GM12878 (cell line): ENCODE measurements at regions not wholly inside any gene's neighbourhood (a gene's known extent, or its start where the extent isn't known, plus 50 kb on each side); places are given as distances from the start of the nearest gene placed in this dataset.

Source experiments
- ATAC-seq: fragments of 200-7000 bp; cut with Tn5 transposase; 3 replicates; pipeline ENCODE4 v1.9.1; 2020; ENCODE audit warnings: mild to moderate bottlenecking, moderate library complexity
- BruUV-seq: library from RNA; stranded (reverse); fragments of 400-500 nt; replicated peaks from 2 replicates; lab custom pipeline; 2021; lab: Mats Ljungman, UMichigan
- CTCF ChIA-PET: fragments of 300-600 bp; sonication (Branson Sonifier 250); formaldehyde crosslinking; extraction: SDS; loops from one replicate; lab custom pipeline; 2021; ENCODE audit warnings: inconsistent platforms; lab: Yijun Ruan, JAX
- POLR2A ChIA-PET: fragments of 350-600 bp; formaldehyde crosslinking; extraction: SDS; loops from one replicate; lab custom pipeline; 2021; ENCODE audit warnings: inconsistent platforms; lab: Charles Lee
- RAD21 ChIA-PET: fragments of 300-600 bp; sonication (Branson Sonifier 250); formaldehyde crosslinking; loops from one replicate; lab custom pipeline; 2023; ENCODE audit warnings: antibody characterized with exemption; ENCODE audit not compliant: unreplicated experiment; lab: Charles Lee
- SMC1A ChIA-PET: fragments of 300-600 bp; sonication (Branson Sonifier 250); formaldehyde crosslinking; loops from one replicate; lab custom pipeline; 2023; ENCODE audit not compliant: unreplicated experiment, uncharacterized antibody; lab: Charles Lee
- DNase-seq: peaks from one replicate; pipeline ENCODE4 v3.0.0-alpha.2; 2011; ENCODE audit warnings: low read depth, low spot score
- FAIRE-seq: peaks from 3 replicates; lab custom pipeline; 2011; peaks lifted over from hg19 to GRCh38; lab: Jason Lieb, UNC
- H2AFZ ChIP-seq: 2 replicates; pipeline ENCODE4 v1.6.0; 2011; ENCODE audit warnings: low read depth, low read length, control low read depth; ENCODE audit not compliant: control insufficient read depth
- H3K27ac ChIP-seq: 2 replicates; pipeline ENCODE4 v1.5.1; 2011; ENCODE audit warnings: control low read depth; ENCODE audit not compliant: control insufficient read depth, insufficient read depth
- H3K27me3 ChIP-seq, 2 experiments: replicated peaks in 1 of 2; 2 replicates each; pipeline versions ENCODE4 v1.6.0 to v1.6.1; 2011; ENCODE audit warnings: low read length in 1 of 2; ENCODE audit not compliant: control insufficient read depth in 2 of 2, insufficient read depth in 2 of 2
- H3K36me3 ChIP-seq, 2 experiments: 2 replicates each; pipeline ENCODE4 v1.5.1; 2011; ENCODE audit warnings: low read length in 1 of 2; ENCODE audit not compliant: control insufficient read depth in 2 of 2, insufficient read depth in 2 of 2
- H3K4me1 ChIP-seq: 2 replicates; pipeline ENCODE4 v1.6.1; 2011; ENCODE audit warnings: mild to moderate bottlenecking, low read length, moderate library complexity, mixed read lengths; ENCODE audit not compliant: control insufficient read depth, insufficient read depth
- H3K4me2 ChIP-seq: 2 replicates; pipeline ENCODE4 v1.6.0; 2011; ENCODE audit warnings: control low read depth; ENCODE audit not compliant: control insufficient read depth, insufficient read depth
- H3K4me3 ChIP-seq: fragments of 200-600 bp; sonication (generic); 2 replicates; pipeline ENCODE4 v1.5.1; 2016
- H3K79me2 ChIP-seq: 2 replicates; pipeline ENCODE4 v1.6.0; 2011; ENCODE audit warnings: low read length; ENCODE audit not compliant: control insufficient read depth, insufficient read depth
- H3K9ac ChIP-seq: 2 replicates; pipeline ENCODE4 v1.8.0; 2011; ENCODE audit warnings: low read length, control low read depth, mixed read lengths; ENCODE audit not compliant: control insufficient read depth, insufficient read depth
- H3K9me3 ChIP-seq: replicated peaks from 3 replicates; pipeline ENCODE4 v1.5.1; 2011; ENCODE audit warnings: mild to moderate bottlenecking, low read length; ENCODE audit not compliant: control insufficient read depth, insufficient read depth
- H4K20me1 ChIP-seq: 2 replicates; pipeline ENCODE4 v1.6.0; 2011; ENCODE audit not compliant: control insufficient read depth, insufficient read depth
- EED ChIP-seq: sonication (generic); IDR thresholded peaks from 2 replicates; pipeline ENCODE4 v1.6.1; 2016; ENCODE audit warnings: antibody characterized with exemption, low read depth
- HDAC2 ChIP-seq: fragments of 200-600 bp; sonication (generic); IDR thresholded peaks from 2 replicates; pipeline ENCODE4 v1.6.1; 2017
- PAX5 ChIP-seq: IDR thresholded peaks from 2 replicates; pipeline ENCODE4 v1.6.1; 2011; ENCODE audit warnings: low read depth, low read length, borderline replicate concordance
- POU2F2 ChIP-seq: IDR thresholded peaks from 3 replicates; pipeline ENCODE4 v1.6.1; 2011; ENCODE audit warnings: low read depth, mild to moderate bottlenecking, low read length, borderline replicate concordance
- RCOR1 ChIP-seq: conservative IDR thresholded peaks from 2 replicates; pipeline ENCODE4 v1.6.1; 2012; ENCODE audit warnings: low read depth, low read length, improper control_type of control experiment
- SUZ12 ChIP-seq: fragments of 200-600 bp; sonication (generic); IDR thresholded peaks from one replicate; pipeline ENCODE4 v1.6.1; 2018; ENCODE audit warnings: antibody characterized with exemption, mild to moderate bottlenecking; ENCODE audit not compliant: unreplicated experiment
- USF2 ChIP-seq: IDR thresholded peaks from 2 replicates; pipeline ENCODE4 v1.6.1; 2011; ENCODE audit warnings: low read depth, low read length, improper control_type of control experiment, borderline replicate concordance
- YY1 ChIP-seq: IDR thresholded peaks from 2 replicates; pipeline ENCODE4 v1.6.1; 2011; ENCODE audit warnings: low read depth, mild to moderate bottlenecking, low read length
- ZBTB4 ChIP-seq: fragments of 450-650 bp; formaldehyde crosslinking; IDR thresholded peaks from 2 replicates; pipeline ENCODE4 v1.4.0; 2022; ENCODE audit warnings: mild to moderate bottlenecking, moderate library complexity
- ZNF274 ChIP-seq: IDR thresholded peaks from one replicate; pipeline ENCODE4 v1.8.0; 2011; ENCODE audit not compliant: insufficient read length, insufficient read depth
- WGBS: methylation state at CpG from one replicate; pipeline ENCODE4 v1.1.6; 2016; ENCODE audit warnings: low lambda C conversion rate; ENCODE audit not compliant: insufficient replicate concordance, insufficient coverage; ENCODE audit errors: missing lambda C conversion rate; 5-methylcytosine and 5-hydroxymethylcytosine counted together
- in situ Hi-C: fragments of 300-500 bp; cut with MboI; formaldehyde crosslinking; loops from 9 replicates; pipeline ENCODE4 v1.14.3; 2018; ENCODE audit warnings: mixed read lengths
- intact Hi-C: fragments of 100-400 bp; cut with micrococcal nuclease; formaldehyde crosslinking; loops from one replicate; pipeline ENCODE4 v1.14.2; 2022; ENCODE audit not compliant: unreplicated experiment

GRCh38 chr12:32989705-32990104 lies 93.1 kb upstream of the PKP2 start:
- Histone ChIP-seq H3K9ac (no peak overlapping the region), H4K20me1 (no peaks in the 10 kb centered on the region), H3K27me3 (no peaks in the 10 kb centered on the region), H3K9me3 (no peaks in the 10 kb centered on the region), H3K79me2 (no peaks in the 10 kb centered on the region), H3K27ac (no peak overlapping the region), H3K4me2 (no peak overlapping the region), H2AFZ (no peak overlapping the region), H3K4me3 (no peak overlapping the region)
- no peak for FAIRE-seq
- RAD21 ChIA-PET: no interaction called here
- SMC1A ChIA-PET: no interaction called here
- POLR2A ChIA-PET: no interaction called here
- DNase-seq: no peak
- intact Hi-C loops: no loop called here
- ATAC-seq: no peak
- CTCF ChIA-PET: no interaction called here
- BruUV-seq: no TSS peak
- TF ChIP-seq HDAC2 (no peak), PAX5 (no peak), ZNF274 (no peak), YY1 (no peak), POU2F2 (no peak)
- TF ChIP-seq, all 136 proteins: peak for 0
- H3K4me1 ChIP-seq: no peaks in the 10 kb centered on the region
- H3K36me3 ChIP-seq: no peaks in the 10 kb centered on the region
- in situ Hi-C loops: no loop called here

GRCh38 chr12:32988982-32989381 lies 92.4 kb upstream of the PKP2 start:
- POLR2A ChIA-PET: no interaction called here
- H4K20me1 ChIP-seq: no peaks in the 10 kb centered on the region
- BruUV-seq: no TSS peak
- RAD21 ChIA-PET: no interaction called here
- CTCF ChIA-PET: no interaction called here
- intact Hi-C loops: no loop called here
- no peak overlapping the region for H3K4me3 ChIP-seq
- no peaks in the 10 kb centered on the region for H3K27me3 ChIP-seq
- H3K36me3 ChIP-seq: no peaks in the 10 kb centered on the region
- H3K9me3 ChIP-seq: no peaks in the 10 kb centered on the region
- no peaks in the 10 kb centered on the region for H3K79me2 ChIP-seq
- no peak overlapping the region for H2AFZ ChIP-seq
- SMC1A ChIA-PET: no interaction called here
- no peak for FAIRE-seq
- ATAC-seq: no peak
- no peak overlapping the region for H3K4me2 ChIP-seq
- H3K9ac ChIP-seq: no peak overlapping the region
- TF ChIP-seq EED: no peak
- TF ChIP-seq ZBTB4 (CRISPR knock-in tag): no peak
- no peak for TF ChIP-seq USF2
- TF ChIP-seq SUZ12: no peak
- no peak for TF ChIP-seq ZNF274
- TF ChIP-seq RCOR1: no peak
- in situ Hi-C loops: no loop called here
- 31% methylated on average over 4 of the region's 4 CpGs for WGBS
- H3K4me1 ChIP-seq: no peaks in the 10 kb centered on the region
- DNase-seq: no peak
- H3K27ac ChIP-seq: no peak overlapping the region
